ENCODE measurements at regions not wholly inside any gene's neighbourhood (a gene's known extent, or its start where the extent isn't known, plus 50 kb on each side); places are given as distances from the start of the nearest gene placed in this dataset.

DNA sequence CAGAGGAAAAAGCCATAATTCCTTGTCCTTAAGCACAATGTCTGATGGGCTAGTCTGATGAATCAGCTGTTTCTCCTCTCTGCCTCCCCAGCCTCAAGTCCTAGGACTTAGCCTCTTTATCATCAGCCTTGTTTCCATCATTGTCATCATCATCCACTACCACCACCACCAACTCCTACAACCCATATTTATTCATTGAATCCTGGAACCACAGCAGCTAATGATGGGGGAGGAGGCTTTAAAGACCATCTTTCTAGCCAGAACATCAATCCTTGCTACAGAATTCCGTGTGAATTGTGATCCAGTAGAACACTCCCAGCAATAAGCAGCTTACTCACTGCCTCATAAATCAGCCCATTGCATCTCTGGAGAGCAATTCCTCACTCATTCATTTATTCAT lies 97.6 kb upstream of the TMEM132E start:
- no peak for TF ChIP-seq ZNF431 (CRISPR knock-in tag; IDR thresholded peaks at IDR 0.05; ENCODE audit: borderline replicate concordance, low read depth)
- TF ChIP-seq ZBTB7B (CRISPR knock-in tag; IDR thresholded peaks at IDR 0.05), result no peak
- TF ChIP-seq, protein P1, sequence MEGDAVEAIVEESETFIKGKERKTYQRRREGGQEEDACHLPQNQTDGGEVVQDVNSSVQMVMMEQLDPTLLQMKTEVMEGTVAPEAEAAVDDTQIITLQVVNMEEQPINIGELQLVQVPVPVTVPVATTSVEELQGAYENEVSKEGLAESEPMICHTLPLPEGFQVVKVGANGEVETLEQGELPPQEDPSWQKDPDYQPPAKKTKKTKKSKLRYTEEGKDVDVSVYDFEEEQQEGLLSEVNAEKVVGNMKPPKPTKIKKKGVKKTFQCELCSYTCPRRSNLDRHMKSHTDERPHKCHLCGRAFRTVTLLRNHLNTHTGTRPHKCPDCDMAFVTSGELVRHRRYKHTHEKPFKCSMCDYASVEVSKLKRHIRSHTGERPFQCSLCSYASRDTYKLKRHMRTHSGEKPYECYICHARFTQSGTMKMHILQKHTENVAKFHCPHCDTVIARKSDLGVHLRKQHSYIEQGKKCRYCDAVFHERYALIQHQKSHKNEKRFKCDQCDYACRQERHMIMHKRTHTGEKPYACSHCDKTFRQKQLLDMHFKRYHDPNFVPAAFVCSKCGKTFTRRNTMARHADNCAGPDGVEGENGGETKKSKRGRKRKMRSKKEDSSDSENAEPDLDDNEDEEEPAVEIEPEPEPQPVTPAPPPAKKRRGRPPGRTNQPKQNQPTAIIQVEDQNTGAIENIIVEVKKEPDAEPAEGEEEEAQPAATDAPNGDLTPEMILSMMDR (CRISPR knock-in tag; IDR thresholded peaks at IDR 0.05), result no peak
- TF ChIP-seq ELF4 (CRISPR knock-in tag; IDR thresholded peaks at IDR 0.05; ENCODE audit: borderline replicate concordance), result no peak
- no peak for TF ChIP-seq NRL (CRISPR knock-in tag; IDR thresholded peaks at IDR 0.05; ENCODE audit: borderline replicate concordance)
- no peak for TF ChIP-seq ZSCAN12 (CRISPR knock-in tag; IDR thresholded peaks at IDR 0.05)
- TF ChIP-seq ZEB1 (IDR thresholded peaks at IDR 0.05; ENCODE audit: insufficient replicate concordance, low read depth), result no peak
